Breast epithelium (tissue), 3 donors: ENCODE measurements at regions not wholly inside any gene's neighbourhood (a gene's known extent, or its start where the extent isn't known, plus 50 kb on each side); places are given as distances from the start of the nearest gene placed in this dataset.
"Not testable (repeated sequence)": the region's sequence is repeated elsewhere in the genome, so short reads cannot be mapped to it uniquely, and the experiment has no call there.

Experiments
- POLR2A ChIP-seq: fragments of 450-650 bp; IDR thresholded peaks from one replicate; pipeline ENCODE4 v1.6.1; 2016; ENCODE audit warnings: antibody characterized with exemption, mild to moderate bottlenecking, moderate library complexity
- POLR2AphosphoS5 ChIP-seq, 3 donors: sonication (generic); formaldehyde crosslinking; IDR thresholded peaks; one replicate each; pipeline ENCODE4 v1.6.1; 2017; ENCODE audit warnings: antibody characterized with exemption in 3 of 3
- TF ChIP-seq, protein P1 (sequence below), 3 donors: fragments of 450-650 bp; IDR thresholded peaks; one replicate each; pipeline ENCODE4 v1.5.1; 2016 to 2017; ENCODE audit warnings: antibody characterized with exemption in 3 of 3, mild to moderate bottlenecking in 3 of 3, moderate library complexity in 3 of 3

DNA sequence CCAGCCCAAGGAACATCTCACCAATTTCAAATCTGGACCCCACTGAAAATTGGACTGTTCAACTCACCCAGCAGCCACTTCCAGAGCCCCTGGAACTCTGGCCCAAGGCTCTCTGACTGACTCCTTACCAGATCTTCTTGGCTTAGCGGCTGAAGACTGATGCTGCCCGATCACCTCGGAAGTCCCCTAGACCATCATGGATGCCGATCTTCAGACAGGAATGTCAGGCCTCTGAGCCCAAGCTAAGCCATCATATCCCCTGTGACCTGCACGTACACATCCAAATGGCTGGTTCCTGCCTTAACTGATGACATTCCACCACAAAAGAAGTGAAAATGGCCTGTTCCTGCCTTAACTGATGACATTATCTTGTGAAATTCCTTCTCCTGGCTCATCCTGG is 56.0 kb upstream of the RBM19 start:
- not testable (repeated sequence) for TF ChIP-seq POLR2A; POLR2AphosphoS5 (IDR thresholded peaks at IDR 0.05)
- TF ChIP-seq, protein P1, sequence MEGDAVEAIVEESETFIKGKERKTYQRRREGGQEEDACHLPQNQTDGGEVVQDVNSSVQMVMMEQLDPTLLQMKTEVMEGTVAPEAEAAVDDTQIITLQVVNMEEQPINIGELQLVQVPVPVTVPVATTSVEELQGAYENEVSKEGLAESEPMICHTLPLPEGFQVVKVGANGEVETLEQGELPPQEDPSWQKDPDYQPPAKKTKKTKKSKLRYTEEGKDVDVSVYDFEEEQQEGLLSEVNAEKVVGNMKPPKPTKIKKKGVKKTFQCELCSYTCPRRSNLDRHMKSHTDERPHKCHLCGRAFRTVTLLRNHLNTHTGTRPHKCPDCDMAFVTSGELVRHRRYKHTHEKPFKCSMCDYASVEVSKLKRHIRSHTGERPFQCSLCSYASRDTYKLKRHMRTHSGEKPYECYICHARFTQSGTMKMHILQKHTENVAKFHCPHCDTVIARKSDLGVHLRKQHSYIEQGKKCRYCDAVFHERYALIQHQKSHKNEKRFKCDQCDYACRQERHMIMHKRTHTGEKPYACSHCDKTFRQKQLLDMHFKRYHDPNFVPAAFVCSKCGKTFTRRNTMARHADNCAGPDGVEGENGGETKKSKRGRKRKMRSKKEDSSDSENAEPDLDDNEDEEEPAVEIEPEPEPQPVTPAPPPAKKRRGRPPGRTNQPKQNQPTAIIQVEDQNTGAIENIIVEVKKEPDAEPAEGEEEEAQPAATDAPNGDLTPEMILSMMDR (IDR thresholded peaks at IDR 0.05): not testable (repeated sequence)
